Choroid plexus epithelial cell (primary cell): ENCODE measurements at regions not wholly inside any gene's neighbourhood (a gene's known extent, or its start where the extent isn't known, plus 50 kb on each side); places are given as distances from the start of the nearest gene placed in this dataset.
A peak's percentile ranks its signal among the peaks of the same experiment; 100 is the strongest.

Source experiments
- DNase-seq: peaks from one replicate; pipeline ENCODE4 v3.0.0-alpha.2; 2010; ENCODE audit warnings: low read depth
- H3K4me3 ChIP-seq: 2 replicates; pipeline ENCODE4 v1.5.1; 2011; ENCODE audit warnings: low read depth, mild to moderate bottlenecking, control low read depth, low read length, moderate library complexity
- CTCF ChIP-seq: conservative IDR thresholded peaks from 2 replicates; pipeline ENCODE4 v1.5.1; 2011; ENCODE audit warnings: low read depth, mild to moderate bottlenecking, control low read depth, inconsistent platforms, low read length, moderate library complexity

GRCh38 chr4:155071962-155072361 lies 136.5 kb upstream of the NPY2R start:
- H3K4me3 ChIP-seq, result no peak overlapping the region
- DNase-seq, result no peak
- no peak for TF ChIP-seq CTCF

- DNase-seq, result no peak
- TF ChIP-seq CTCF, result no peak
Observed at GRCh38 chr4:155072417-155072816, 136.0 kb upstream of the NPY2R start.

GRCh38 chr4:155073852-155074251 lies 134.6 kb upstream of the NPY2R start:
- H3K4me3 ChIP-seq, result no peak overlapping the region
- no peak for TF ChIP-seq CTCF
- no peak for DNase-seq

More at GRCh38 chr4:155072417-155072816, 136.0 kb upstream of the NPY2R start:
- no peak overlapping the region for H3K4me3 ChIP-seq

GRCh38 chr4:155076256-155076785 lies 132.1 kb upstream of the NPY2R start:
- DNase-seq, result no peak
- H3K4me3 ChIP-seq, result no peak overlapping the region
- TF ChIP-seq CTCF, result no peak

GRCh38 chr4:155077452-155078229 lies 130.8 kb upstream of the NPY2R start:
- no peak for DNase-seq
- no peak for TF ChIP-seq CTCF
- no peak overlapping the region for H3K4me3 ChIP-seq

GRCh38 chr4:155079871-155080270 lies 128.6 kb upstream of the NPY2R start:
- TF ChIP-seq CTCF, result no peak

GRCh38 chr4:155081222-155081621 lies 127.2 kb upstream of the NPY2R start:
- DNase-seq, result no peak
- no peak overlapping the region for H3K4me3 ChIP-seq
- no peak for TF ChIP-seq CTCF

More at GRCh38 chr4:155079871-155080270, 128.6 kb upstream of the NPY2R start:
- H3K4me3 ChIP-seq, result no peak overlapping the region
- DNase-seq, result peak; percentile 3
